AG08395 (cell line): ENCODE measurements at regions not wholly inside any gene's neighbourhood (a gene's known extent, or its start where the extent isn't known, plus 50 kb on each side); places are given as distances from the start of the nearest gene placed in this dataset.

Experiments
- DNase-seq: peaks from one replicate; pipeline ENCODE4 v3.0.0; 2012; ENCODE audit warnings: mixed read lengths, low spot score

DNA sequence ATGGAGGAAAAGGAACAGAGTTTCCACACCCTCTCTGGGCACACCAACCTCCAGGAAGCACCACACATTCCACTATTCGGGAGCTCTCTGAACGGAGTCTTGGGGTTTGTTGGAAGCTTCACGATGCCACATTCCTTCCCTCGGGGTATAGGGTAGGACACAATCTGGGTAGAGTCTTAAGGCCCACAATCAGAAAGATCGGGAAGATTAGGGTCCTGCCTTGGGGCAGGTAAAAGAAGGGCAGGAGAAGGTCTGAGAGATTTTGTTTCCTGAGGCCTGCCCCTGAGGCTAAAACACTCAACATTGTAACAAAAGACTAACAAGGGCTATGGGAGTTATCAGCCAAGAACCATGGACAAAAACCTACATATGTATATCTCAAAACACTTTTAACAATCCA, 89.2 kb upstream of the RAP2B start:
- DNase-seq: no peak

- DNase-seq: no peak
Measured at GRCh38 chr3:153073636-153074035, 88.4 kb upstream of the RAP2B start.

DNA sequence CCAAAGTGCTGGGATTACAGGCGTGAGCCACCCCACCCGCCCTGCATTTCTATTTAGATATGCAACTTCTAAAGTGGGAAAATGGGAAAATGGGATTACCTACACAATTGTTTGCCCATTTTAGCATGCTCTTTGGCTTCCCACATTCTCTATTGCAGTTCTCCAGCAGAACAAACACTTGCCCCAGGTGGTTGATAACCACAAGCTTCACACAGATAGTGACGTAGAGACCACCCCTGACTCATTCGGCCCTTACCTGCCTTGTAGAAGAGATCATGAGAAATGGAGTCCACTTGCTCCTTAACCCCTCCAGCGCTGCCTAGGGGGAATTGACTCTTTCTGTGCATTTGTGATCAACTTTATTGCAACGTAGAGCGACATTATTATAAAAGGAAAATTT, 83.2 kb upstream of the RAP2B start:
- DNase-seq: no peak

DNA sequence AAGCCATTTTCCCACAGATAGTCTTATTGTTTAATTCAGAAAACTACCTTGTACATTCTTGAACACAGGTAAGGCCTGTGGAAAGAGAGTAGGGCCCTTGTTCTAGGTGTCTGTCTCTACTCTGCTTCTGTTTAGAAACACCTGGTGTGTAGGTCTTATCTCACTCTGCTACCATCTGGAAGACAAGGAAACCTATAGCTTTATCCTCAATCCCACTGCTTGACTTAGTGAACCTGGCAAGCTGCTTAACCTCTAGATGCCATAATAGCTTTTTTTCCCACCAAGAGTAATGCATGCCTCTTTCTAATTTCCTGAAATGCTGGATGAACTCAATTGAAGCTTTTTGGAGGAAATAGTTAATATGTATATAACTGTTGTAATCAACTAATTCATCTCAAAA, 82.6 kb upstream of the RAP2B start:
- DNase-seq: no peak

- no peak for DNase-seq
Measured at GRCh38 chr3:153080778-153081240, 81.2 kb upstream of the RAP2B start.

DNA sequence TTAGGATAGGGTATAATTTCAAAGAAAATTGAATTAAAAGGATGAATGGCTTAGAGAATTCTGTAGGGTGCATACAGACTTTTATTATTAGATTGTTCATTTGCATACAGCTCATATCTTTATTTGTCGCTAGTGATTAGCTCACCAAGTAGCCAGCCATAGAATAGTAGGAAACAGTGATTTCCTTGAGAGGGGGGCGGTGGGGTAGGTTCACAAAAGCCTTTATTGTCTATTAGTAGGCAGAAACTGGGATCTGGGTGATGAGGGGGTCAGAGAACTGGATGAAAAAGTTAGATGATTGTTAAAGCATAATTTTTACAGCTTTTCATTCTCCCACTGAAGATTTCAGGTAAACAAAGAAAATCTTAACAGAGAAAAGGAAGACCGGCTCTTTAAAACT, 77.6 kb upstream of the RAP2B start:
- DNase-seq: no peak

DNA sequence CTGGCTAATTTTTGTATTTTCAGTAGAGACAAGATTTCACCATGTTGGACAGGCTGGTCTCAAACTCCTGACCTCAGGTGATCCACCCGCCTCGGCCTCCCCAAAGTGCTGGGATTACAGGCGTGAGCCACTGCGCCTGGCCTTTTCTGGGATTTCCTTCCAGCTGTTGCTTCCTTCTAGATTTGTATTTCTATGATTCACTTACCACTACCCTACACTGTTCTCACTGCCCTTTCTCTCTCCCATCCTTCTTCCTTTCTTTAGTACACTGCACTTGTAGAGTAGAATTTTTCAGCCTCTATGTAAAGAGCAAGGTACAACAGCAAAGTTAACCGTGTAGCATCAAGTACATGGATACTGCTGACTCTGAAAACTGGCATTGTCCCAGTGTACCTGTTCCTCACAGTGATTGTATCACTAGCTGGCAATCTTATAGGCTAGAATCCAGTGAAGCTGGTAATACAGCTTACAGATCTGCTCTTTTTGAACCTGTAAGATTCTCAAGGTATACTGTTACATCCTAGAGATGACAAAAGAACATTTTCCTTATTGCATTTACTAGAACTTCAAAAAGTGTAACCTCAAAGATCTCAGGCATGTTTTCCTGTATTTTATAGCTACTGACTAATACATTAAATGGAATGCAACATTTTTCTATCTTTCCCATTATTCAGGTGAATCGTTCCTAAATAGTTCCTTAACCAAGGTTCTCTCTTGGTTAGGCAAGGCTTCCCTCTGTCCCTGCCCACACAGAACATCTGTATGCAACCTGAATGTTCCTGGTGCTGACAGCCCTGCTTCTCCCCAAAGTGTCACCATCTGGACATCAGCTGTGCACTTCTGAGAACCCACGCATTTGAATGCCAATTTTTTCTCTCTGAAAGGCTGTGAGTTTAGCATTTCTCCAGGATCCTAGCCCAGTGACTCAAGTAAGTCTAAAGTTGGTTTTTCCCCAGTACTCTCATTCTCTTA, 74.1 kb upstream of the RAP2B start:
- DNase-seq: peak; percentile 83

GRCh38 chr3:153089620-153090019, 72.4 kb upstream of the RAP2B start:
- DNase-seq: no peak

- no peak for DNase-seq
Measured at GRCh38 chr3:153090973-153091372, 71.1 kb upstream of the RAP2B start.

DNA sequence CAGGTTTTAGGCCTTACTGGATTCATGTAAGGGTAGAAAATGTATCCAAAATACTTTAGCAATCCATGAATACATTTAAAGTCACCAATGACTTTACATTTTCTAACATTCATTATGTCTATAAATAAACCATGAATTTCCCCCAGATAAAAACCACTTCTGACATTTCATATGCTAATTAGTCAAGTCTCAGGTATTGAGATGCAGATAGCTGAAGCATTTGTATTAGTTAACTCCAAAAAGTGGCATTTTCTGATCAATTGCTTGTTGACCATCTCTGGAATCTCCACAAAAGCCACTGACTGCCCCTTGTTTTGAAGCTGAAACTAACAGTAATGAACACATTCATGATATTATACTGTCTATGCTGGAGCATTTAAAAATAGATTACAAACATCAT, 68.4 kb upstream of the RAP2B start:
- DNase-seq: no peak

DNA sequence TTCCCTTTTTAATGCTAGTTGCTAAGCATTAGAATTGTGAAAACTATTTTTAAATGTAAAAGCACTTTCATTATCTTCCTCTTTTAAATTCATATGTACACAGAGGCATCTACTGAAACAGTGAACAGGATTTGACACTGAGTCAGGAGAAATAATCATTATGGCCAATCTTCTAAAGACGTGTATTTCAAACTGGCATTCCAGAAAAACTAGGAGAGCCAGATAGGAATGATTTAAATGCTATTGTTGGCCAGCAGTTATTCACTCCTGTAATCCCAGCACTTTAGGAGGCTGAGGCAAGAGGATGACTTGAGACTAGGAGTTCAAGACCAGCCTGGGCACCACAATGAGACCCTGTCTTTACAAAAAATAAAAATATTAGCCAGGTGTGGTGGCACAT, 67.6 kb upstream of the RAP2B start:
- DNase-seq: no peak

- no peak for DNase-seq
Measured at GRCh38 chr3:153095441-153095840, 66.6 kb upstream of the RAP2B start.

DNA sequence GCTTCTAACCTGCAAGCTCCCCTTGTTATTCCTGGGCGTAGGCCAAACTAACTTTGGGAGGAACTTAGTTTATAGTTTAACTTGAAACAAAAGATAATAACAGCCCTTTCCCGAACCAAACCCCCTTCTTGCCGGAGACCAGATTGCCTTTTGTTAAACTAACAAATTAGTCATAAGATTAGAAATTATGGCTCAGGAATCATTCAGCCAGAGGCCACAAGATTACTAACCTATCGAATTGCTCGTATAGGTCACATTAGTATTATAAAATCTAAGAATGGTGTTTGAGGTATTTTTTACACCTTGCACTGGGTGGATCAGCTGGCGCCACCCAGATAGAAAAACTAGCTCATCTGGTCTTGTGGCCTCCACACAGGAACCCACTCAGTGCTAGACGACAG, 65.3 kb upstream of the RAP2B start:
- DNase-seq: no peak

DNA sequence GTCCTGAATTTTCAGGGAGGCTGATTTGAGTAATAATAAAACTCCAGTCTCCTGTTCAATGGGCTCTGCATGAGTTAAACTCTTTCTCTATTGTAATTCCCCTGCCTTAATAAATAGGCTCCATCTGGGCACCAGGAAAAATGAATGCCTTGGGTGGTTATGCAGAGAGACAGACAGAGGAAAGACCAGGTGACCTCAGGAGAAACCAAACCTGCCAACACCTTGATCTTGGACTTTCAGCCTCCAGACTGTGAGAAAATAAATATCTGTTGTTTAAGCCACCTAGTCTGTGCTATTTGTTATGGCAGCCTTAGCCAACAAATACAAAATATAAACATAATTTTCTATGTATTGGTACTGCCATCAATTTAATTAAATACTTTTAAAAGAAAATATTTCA, 64.8 kb upstream of the RAP2B start:
- no peak for DNase-seq

DNA sequence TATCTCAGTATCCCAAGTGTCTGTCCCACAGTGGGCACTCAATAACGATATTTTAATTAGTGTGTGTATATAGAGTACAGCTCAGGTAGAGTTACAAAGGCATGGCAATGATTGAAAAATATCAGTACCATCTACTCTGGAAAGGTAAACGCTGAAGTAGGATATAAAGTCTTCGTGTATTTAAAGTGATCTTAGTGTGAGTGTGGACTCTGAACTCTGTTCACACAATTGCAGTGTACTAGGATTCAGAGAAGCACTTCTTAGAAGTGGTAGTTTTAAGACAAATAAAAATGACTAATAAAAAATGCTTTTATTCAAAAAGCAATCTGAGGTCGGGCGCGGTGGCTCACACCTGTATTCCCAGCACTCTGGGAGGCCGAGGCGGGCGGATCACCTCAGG, 62.9 kb upstream of the RAP2B start:
- DNase-seq: no peak

- DNase-seq: no peak
Measured at GRCh38 chr3:153103406-153103945, 58.5 kb upstream of the RAP2B start.

DNA sequence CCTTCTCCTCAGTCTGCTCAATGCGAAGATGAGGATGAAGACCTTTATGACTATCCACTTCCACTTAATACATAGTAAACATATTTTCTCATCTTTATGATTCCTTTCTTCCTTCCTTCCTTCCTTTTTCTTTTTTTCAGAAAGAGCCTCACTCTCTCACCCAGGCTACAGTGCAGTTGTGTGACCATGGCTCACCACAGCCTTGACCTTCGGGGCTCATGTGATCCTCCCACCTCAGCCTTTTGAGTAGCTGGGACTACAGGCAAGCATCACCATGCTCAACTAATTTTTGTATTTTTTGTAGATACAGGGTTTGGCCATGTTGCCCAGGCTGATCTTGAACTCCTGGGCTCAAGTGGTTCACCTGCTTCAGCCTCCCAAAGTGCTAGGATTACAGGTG, 52.0 kb upstream of the RAP2B start:
- DNase-seq: no peak

DNA sequence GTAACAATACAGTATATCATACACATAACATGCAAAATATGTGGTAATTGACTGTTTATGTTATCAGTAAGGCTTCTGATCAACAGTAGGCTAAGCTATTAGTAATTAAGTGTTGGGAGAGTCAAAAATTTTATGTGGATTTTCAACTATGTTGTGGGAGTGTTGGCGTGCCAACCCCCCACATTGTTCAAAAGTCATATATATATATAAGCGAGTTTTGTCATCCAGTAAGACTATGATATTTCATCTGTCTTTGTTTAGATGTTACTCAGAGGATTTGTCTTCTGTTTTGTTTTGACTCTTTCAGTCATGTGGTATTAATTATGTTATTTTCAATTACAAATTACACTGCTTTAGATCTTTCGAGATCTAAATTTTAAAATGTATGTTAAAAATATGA, 51.0 kb upstream of the RAP2B start:
- DNase-seq: peak; percentile 3
